RWPE2 (cell line): ENCODE measurements at regions not wholly inside any gene's neighbourhood (a gene's known extent, or its start where the extent isn't known, plus 50 kb on each side); places are given as distances from the start of the nearest gene placed in this dataset.

Experiments used
- ATAC-seq: fragments of 200-7000 bp; cut with Tn5 transposase; 3 replicates; pipeline ENCODE4 v1.9.1; 2021; ENCODE audit warnings: low read depth
- DNase-seq: peaks from one replicate; pipeline ENCODE4 v3.0.0-alpha.2; 2020; ENCODE audit warnings: low spot score
- H3K27ac ChIP-seq: fragments of 450-650 bp; 2 replicates; pipeline ENCODE4 v1.5.1; 2017; ENCODE audit warnings: mild to moderate bottlenecking; ENCODE audit not compliant: poor library complexity, severe bottlenecking
- H3K27me3 ChIP-seq: fragments of 250-450 bp; sonication (Bioruptor Pico); 2 replicates; pipeline ENCODE4 v1.5.1; 2021; ENCODE audit warnings: mild to moderate bottlenecking, moderate library complexity; ENCODE audit not compliant: insufficient read depth, poor library complexity, severe bottlenecking
- H3K36me3 ChIP-seq: fragments of 250-450 bp; sonication (Bioruptor Pico); 2 replicates; pipeline ENCODE4 v1.5.1; 2020; ENCODE audit warnings: low read depth, mild to moderate bottlenecking, moderate library complexity
- H3K4me1 ChIP-seq: fragments of 250-450 bp; sonication (Bioruptor Pico); 2 replicates; pipeline ENCODE4 v1.5.1; 2021; ENCODE audit warnings: mild to moderate bottlenecking, moderate library complexity; ENCODE audit not compliant: insufficient read depth, poor library complexity, severe bottlenecking
- H3K4me3 ChIP-seq: fragments of 250-450 bp; sonication (Bioruptor Pico); 2 replicates; pipeline ENCODE4 v1.5.1; 2021; ENCODE audit warnings: mild to moderate bottlenecking, moderate library complexity; ENCODE audit not compliant: severe bottlenecking
- H3K9me3 ChIP-seq: fragments of 250-450 bp; sonication (Bioruptor Pico); 2 replicates; pipeline ENCODE4 v1.5.1; 2021; ENCODE audit warnings: mild to moderate bottlenecking, moderate library complexity; ENCODE audit not compliant: severe bottlenecking
- CTCF ChIP-seq: fragments of 450-650 bp; IDR thresholded peaks from one replicate; pipeline ENCODE4 v1.5.1; 2017; ENCODE audit warnings: mild to moderate bottlenecking, moderate library complexity; ENCODE audit not compliant: poor library complexity, severe bottlenecking

- TF ChIP-seq CTCF, result no peak
- Histone ChIP-seq H3K4me3 (no peak overlapping the region), H3K27ac (no peak overlapping the region), H3K4me1 (no peaks in the 10 kb centered on the region), H3K27me3 (peaks cover 5% of the 10 kb centered on the region), H3K36me3 (no peaks in the 10 kb centered on the region), H3K9me3 (peaks cover 2% of the 10 kb centered on the region)
- DNase-seq (no peak), ATAC-seq (no peak)
These were observed 542.9 kb upstream of the DDX18 start for GRCh38 chr2:117271631-117272030.

GRCh38 chr2:117273009-117273671 lies 541.4 kb upstream of the DDX18 start:
- Histone ChIP-seq H3K4me1 (no peaks in the 10 kb centered on the region), H3K27ac (no peak overlapping the region), H3K36me3 (no peaks in the 10 kb centered on the region), H3K9me3 (peaks cover 2% of the 10 kb centered on the region), H3K4me3 (no peak overlapping the region), H3K27me3 (peaks cover 6% of the 10 kb centered on the region)
- no peak for ATAC-seq
- no peak for DNase-seq
- TF ChIP-seq CTCF, result no peak

DNA sequence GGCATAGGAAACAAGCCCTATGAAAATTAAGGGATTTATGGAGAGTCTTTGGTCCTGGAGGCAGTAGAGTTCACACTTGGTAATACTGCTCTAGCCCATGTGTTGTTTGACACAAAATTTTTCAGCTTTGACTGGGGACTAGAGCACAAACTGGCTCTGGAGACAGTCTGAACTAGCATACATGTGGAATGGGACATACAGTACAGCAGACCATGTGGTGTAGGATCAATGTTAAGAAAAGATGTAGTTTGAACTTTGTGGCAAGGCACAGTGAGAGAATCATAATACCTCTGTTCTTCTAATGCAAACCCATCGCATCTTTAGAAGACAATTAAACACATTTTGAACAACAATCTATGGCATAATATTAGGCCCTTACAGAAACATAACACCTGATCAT lies 521.5 kb upstream of the DDX18 start:
- Histone ChIP-seq H3K36me3 (no peaks in the 10 kb centered on the region), H3K4me1 (no peaks in the 10 kb centered on the region), H3K27me3 (no peaks in the 10 kb centered on the region), H3K4me3 (no peak overlapping the region), H3K27ac (no peak overlapping the region), H3K9me3 (no peaks in the 10 kb centered on the region)
- DNase-seq, result no peak
- TF ChIP-seq CTCF, result no peak
- no peak for ATAC-seq

DNA sequence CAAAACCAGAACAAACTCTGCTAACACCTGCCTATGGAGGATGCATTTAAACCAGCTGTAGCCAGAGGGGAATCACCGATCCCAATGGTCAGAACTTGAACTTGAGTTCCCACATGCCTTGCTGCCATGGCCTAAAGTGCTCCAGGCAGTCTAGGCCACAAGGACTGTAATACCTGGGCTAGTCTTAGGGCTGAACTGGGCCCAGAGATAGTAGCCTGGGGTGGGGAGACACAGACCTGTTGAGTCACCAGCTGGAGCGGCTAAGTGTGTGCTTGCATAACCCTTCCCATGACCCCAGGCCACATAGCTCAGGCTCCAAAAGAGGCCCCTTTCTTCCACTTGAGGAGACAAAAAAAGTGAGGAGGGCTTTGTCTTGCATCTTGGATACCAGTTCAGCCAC lies 515.0 kb upstream of the DDX18 start:
- Histone ChIP-seq H3K4me3 (no peak overlapping the region), H3K4me1 (no peaks in the 10 kb centered on the region), H3K27me3 (no peaks in the 10 kb centered on the region), H3K27ac (no peak overlapping the region), H3K9me3 (no peaks in the 10 kb centered on the region), H3K36me3 (no peaks in the 10 kb centered on the region)
- TF ChIP-seq CTCF, result no peak
- no peak for DNase-seq
- ATAC-seq, result no peak

DNA sequence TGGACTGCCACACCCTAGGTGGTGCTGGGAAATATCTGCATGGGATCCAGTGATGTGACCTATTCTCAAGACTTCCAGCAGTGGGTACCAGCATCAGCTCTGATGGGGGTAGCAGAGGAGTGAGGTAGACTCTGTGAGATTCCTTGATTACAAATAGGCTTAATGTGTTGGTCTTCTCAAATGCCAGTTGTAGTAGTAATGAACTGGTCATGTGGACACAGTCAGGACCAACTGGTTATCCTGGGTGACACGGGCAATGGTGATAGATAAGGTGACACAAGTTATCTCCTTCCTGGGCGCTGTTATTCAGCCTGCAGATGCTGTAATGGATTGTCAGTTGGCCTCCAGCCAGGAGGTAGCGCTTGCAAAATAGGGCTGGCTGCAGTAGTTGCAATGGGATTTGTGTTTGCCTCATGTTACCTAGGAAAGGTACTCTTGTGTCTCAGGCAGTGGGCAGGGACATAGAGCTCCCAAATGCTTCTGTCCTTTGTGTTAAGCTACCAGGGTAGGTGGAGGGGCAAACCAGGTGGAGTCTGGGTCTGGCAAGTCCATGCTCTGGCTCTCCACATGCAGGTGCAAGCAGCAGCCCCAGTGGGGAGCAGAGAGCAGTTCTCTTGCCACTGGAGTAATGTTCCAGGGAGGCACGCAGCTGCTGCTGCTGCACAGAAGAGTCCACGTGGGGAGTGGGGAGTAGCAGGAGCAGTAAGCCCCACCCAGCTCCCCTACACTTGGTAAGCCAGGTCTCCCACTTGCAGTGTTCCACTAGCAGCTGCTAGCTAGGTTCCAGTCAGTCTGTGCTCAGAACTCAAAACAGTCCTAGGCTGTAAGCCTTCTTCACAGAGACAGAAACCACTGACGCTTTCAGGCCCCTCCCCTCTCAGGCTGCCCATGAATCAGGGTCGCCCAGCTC lies 505.4 kb upstream of the DDX18 start:
- H3K27me3 ChIP-seq, result no peaks in the 10 kb centered on the region
- no peak overlapping the region for H3K27ac ChIP-seq
- no peaks in the 10 kb centered on the region for H3K4me1 ChIP-seq
- no peak overlapping the region for H3K4me3 ChIP-seq
- H3K36me3 ChIP-seq, result no peaks in the 10 kb centered on the region
- DNase-seq (no peak), ATAC-seq (no peak)
- no peak for TF ChIP-seq CTCF
- H3K9me3 ChIP-seq, result no peaks in the 10 kb centered on the region
